Type B pancreatic cell (in vitro differentiated cells): ENCODE measurements at regions not wholly inside any gene's neighbourhood (a gene's known extent, or its start where the extent isn't known, plus 50 kb on each side); places are given as distances from the start of the nearest gene placed in this dataset.

ENCODE experiments used
- DNase-seq: peaks from one replicate; pipeline ENCODE4 v3.0.0; 2021; ENCODE audit warnings: mixed read lengths; ENCODE audit not compliant: unreplicated experiment; ENCODE audit errors: extremely low spot score
- H3K27ac Mint-ChIP-seq: 2 replicates; pipeline ENCODE4 v1.8.0; 2021; ENCODE audit warnings: mild to moderate bottlenecking, mixed read lengths
- H3K27me3 Mint-ChIP-seq: 2 replicates; pipeline ENCODE4 v1.8.0; 2021; ENCODE audit warnings: mixed read lengths
- H3K36me3 Mint-ChIP-seq: 2 replicates; pipeline ENCODE4 v1.8.0; 2021; ENCODE audit warnings: mixed read lengths
- H3K4me1 Mint-ChIP-seq: one replicate; pipeline ENCODE4 v1.8.0; 2021; ENCODE audit warnings: mixed read lengths; ENCODE audit not compliant: unreplicated experiment
- H3K4me3 Mint-ChIP-seq: 2 replicates; pipeline ENCODE4 v1.8.0; 2021; ENCODE audit warnings: mild to moderate bottlenecking, mixed read lengths
- H3K9me3 Mint-ChIP-seq: 2 replicates; pipeline ENCODE4 v1.8.0; 2021; ENCODE audit warnings: mixed read lengths
- CTCF ChIP-seq: fragments of 200-600 bp; sonication (generic); conservative IDR thresholded peaks from 2 replicates; pipeline ENCODE4 v1.5.0; 2021; ENCODE audit warnings: antibody characterized with exemption, mild to moderate bottlenecking

DNA sequence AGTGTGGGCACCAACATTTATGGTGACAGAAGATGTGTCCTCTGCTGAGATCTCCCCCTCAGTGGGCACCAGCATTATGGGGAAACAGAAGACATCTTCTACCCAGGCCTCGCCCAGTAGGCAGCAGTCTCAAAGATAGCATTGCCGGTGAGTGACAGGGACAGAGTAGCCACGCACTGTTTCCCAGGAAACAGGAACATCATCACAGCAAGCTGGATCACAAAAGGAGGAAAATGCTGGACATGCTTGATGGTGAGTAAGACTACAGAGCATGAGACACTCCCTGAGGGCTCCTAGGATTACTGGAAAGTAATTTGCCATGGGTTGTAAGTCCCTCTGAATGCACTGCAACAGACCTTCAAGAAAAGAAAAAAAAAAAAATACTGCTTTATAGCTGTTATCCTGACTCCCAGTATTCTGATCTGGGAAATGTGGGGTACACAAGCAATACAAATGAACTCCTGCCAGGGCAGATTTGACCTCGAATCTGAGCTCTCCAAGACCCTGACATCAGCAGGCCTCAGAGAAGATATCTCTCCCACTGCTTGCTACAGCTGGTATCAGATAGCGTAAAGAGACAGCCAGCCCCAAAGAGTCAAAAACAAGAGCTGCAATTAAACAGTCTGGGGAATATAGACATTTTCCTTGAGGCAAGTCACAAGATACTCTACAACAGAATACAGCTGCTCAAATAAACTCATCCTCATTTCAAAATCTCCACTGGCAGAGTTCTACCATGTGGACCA lies 180.4 kb downstream of the RBM26 start:
- no peaks in the 10 kb centered on the region for H3K9me3 Mint-ChIP-seq

DNA sequence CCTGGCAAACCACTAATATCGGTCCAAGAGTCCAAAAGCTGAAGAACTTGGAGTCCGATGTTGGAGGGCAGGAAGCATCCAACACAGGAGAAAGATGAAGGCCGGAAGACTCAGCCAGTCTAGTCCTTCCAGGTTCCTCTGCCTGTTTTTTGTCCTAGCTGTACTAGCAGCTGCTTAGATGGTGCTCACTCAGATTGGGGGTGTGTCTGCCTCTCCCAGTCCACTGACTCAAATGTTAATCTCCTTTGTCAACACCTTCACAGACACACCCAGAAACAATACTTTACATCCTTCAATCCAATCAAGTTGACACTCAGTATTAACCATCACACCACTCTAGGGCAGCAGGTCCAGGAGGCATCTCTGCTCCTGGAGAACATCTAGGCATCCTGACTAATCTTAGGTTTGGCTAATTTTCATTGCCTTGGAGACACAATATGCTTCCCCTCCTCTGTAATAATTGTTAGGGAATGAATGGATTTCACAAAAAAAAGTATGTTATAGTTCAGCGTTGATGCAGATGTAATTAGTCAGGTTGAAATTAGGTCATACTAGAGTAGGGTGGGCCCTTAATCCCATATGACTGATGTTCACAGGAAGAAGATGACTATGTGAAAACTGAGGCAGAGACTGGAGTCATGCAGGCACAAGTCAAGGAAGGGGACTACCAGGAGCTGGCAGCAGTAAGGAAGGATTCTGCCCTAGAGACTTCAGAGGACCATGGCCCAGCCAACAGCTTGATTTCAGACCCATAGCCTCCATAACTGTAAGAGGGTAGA lies 183.4 kb downstream of the RBM26 start:
- H3K4me1 Mint-ChIP-seq = no peaks in the 10 kb centered on the region
- no peak for DNase-seq
- H3K27me3 Mint-ChIP-seq = peaks cover 3% of the 10 kb centered on the region
- no peak overlapping the region for H3K4me3 Mint-ChIP-seq
- no peak overlapping the region for H3K27ac Mint-ChIP-seq
- no peak for TF ChIP-seq CTCF
- no peaks in the 10 kb centered on the region for H3K9me3 Mint-ChIP-seq
- H3K36me3 Mint-ChIP-seq = no peaks in the 10 kb centered on the region

More for the DNA sequence above, 180.4 kb downstream of the RBM26 start:
- Mint-ChIP-seq H3K4me3 (no peak overlapping the region), H3K4me1 (no peaks in the 10 kb centered on the region), H3K36me3 (no peaks in the 10 kb centered on the region), H3K27ac (no peak overlapping the region), H3K27me3 (peaks cover 3% of the 10 kb centered on the region)
- no peak for DNase-seq
- TF ChIP-seq CTCF = no peak

- Mint-ChIP-seq H3K27ac (no peak overlapping the region), H3K27me3 (no peaks in the 10 kb centered on the region), H3K36me3 (no peaks in the 10 kb centered on the region), H3K4me1 (no peaks in the 10 kb centered on the region), H3K9me3 (no peaks in the 10 kb centered on the region), H3K4me3 (no peak overlapping the region)
- DNase-seq = no peak
- no peak for TF ChIP-seq CTCF
Observed at GRCh38 chr13:79212064-79212619, 193.9 kb downstream of the RBM26 start.

- Mint-ChIP-seq H3K9me3 (no peaks in the 10 kb centered on the region), H3K27ac (no peak overlapping the region), H3K36me3 (no peaks in the 10 kb centered on the region), H3K27me3 (no peaks in the 10 kb centered on the region), H3K4me1 (no peaks in the 10 kb centered on the region), H3K4me3 (no peak overlapping the region)
- no peak for DNase-seq
- TF ChIP-seq CTCF = no peak
Observed at GRCh38 chr13:79211377-79211776, 194.7 kb downstream of the RBM26 start.

DNA sequence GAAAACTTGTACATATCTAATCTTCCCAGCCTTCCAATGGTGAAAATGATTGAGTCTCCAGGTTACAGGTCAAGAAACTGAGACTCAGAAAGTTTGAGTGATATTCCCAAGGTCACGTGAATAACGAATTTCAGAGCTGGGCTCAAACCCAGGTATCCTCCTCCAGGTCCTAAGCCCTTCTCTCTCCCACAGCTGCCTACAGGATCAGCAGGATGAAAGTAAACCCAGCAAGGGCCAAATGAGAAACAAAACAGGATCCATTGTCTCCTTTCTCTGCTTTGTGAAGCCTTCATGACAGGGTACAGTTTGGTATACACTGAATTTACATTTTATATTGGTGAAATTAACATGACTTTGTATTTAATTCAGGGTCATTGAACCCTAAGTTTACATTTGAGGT lies 208.1 kb downstream of the RBM26 start:
- no peak for DNase-seq
- H3K36me3 Mint-ChIP-seq = no peaks in the 10 kb centered on the region
- H3K27ac Mint-ChIP-seq = no peak overlapping the region
- no peaks in the 10 kb centered on the region for H3K27me3 Mint-ChIP-seq
- no peak overlapping the region for H3K4me3 Mint-ChIP-seq
- TF ChIP-seq CTCF = no peak
- no peaks in the 10 kb centered on the region for H3K4me1 Mint-ChIP-seq
- no peaks in the 10 kb centered on the region for H3K9me3 Mint-ChIP-seq
